Right lobe of liver (tissue), 4 donors: ENCODE measurements at regions not wholly inside any gene's neighbourhood (a gene's known extent, or its start where the extent isn't known, plus 50 kb on each side); places are given as distances from the start of the nearest gene placed in this dataset.

ENCODE experiments used
- POLR2A ChIP-seq: fragments of 450-650 bp; IDR thresholded peaks from one replicate; pipeline ENCODE4 v1.6.1; 2017; ENCODE audit warnings: antibody characterized with exemption, mild to moderate bottlenecking
- TF ChIP-seq, protein P1 (sequence below), 4 donors: fragments of 200-600 bp in 3 of 4; fragments of 450-650 bp in 1 of 4; IDR thresholded peaks; one replicate each; pipeline versions ENCODE4 v1.5.1 to v1.8.0; 2016 to 2022; ENCODE audit warnings: antibody characterized with exemption in 4 of 4, mild to moderate bottlenecking in 2 of 4
- donor health status: DM: no; HTN: no; CAD: no.
- donor health status: DM: no; HTN: no; CAD: no.
- donor health status: DM: no; HTN: yes; CAD: no.

DNA sequence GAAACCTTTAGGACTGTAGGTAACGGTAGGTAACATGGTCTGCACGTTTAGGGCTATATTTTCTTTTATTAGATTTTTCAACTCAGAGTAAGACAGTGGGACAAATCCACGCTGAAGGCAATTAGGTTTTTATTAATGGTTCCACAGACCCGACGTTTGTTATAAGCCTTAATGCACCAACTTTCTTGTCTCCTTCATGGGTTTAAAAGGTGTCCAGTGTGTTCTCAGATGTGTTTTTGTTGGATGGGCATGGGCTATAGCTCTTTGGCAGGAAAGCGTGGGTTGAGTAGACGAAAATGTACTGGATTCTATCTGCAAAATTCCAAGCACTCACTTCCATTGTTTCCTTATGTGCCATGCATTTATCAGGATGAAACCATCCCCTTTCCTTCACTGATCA lies 88.0 kb upstream of the SIM2 start:
- TF ChIP-seq, protein P1, sequence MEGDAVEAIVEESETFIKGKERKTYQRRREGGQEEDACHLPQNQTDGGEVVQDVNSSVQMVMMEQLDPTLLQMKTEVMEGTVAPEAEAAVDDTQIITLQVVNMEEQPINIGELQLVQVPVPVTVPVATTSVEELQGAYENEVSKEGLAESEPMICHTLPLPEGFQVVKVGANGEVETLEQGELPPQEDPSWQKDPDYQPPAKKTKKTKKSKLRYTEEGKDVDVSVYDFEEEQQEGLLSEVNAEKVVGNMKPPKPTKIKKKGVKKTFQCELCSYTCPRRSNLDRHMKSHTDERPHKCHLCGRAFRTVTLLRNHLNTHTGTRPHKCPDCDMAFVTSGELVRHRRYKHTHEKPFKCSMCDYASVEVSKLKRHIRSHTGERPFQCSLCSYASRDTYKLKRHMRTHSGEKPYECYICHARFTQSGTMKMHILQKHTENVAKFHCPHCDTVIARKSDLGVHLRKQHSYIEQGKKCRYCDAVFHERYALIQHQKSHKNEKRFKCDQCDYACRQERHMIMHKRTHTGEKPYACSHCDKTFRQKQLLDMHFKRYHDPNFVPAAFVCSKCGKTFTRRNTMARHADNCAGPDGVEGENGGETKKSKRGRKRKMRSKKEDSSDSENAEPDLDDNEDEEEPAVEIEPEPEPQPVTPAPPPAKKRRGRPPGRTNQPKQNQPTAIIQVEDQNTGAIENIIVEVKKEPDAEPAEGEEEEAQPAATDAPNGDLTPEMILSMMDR (IDR thresholded peaks at IDR 0.05): no peak
- no peak for TF ChIP-seq POLR2A
